Common myeloid progenitor, CD34-positive (primary cell): ENCODE measurements at regions not wholly inside any gene's neighbourhood (a gene's known extent, or its start where the extent isn't known, plus 50 kb on each side); places are given as distances from the start of the nearest gene placed in this dataset.
A peak's percentile ranks its signal among the peaks of the same experiment; 100 is the strongest.

Source experiments
- CTCF ChIA-PET: fragments of 350-600 bp; sonication (Branson Sonifier 250); formaldehyde crosslinking; loops from one replicate; lab custom pipeline; 2021; ENCODE audit warnings: antibody characterized with exemption; lab: Charles Lee
- POLR2A ChIA-PET: fragments of 350-600 bp; sonication (Branson Sonifier 250); formaldehyde crosslinking; loops from one replicate; lab custom pipeline; 2021; ENCODE audit warnings: antibody characterized with exemption; lab: Charles Lee
- DNase-seq, 3 donors: peaks; one replicate each; pipeline versions ENCODE4 v3.0.0 to v3.0.0-alpha.2; 2013
- H3K27ac ChIP-seq, 2 experiments: 1 replicate in 1 of 2; 2 replicates in 1 of 2; pipeline ENCODE4 v1.7.0; 2013; ENCODE audit warnings: inconsistent platforms in 2 of 2, low read length in 2 of 2, mild to moderate bottlenecking in 2 of 2, low read depth in 1 of 2, moderate library complexity in 1 of 2; ENCODE audit not compliant: severe bottlenecking in 2 of 2, insufficient read depth in 1 of 2, poor library complexity in 1 of 2
- H3K27me3 ChIP-seq, 5 experiments: replicated peaks in 2 of 5; 1 replicate in 3 of 5; 2 replicates in 2 of 5; pipeline versions ENCODE4 v1.6.1 to v1.7.0; 2013; ENCODE audit warnings: low read length in 4 of 5, mild to moderate bottlenecking in 2 of 5, moderate library complexity in 2 of 5, inconsistent platforms in 1 of 5; ENCODE audit not compliant: insufficient read depth in 5 of 5, control insufficient read depth in 4 of 5
- H3K36me3 ChIP-seq, 4 experiments: 1 replicate in 2 of 4; 2 replicates in 2 of 4; pipeline versions ENCODE4 v1.6.1 to v1.7.0; 2013; ENCODE audit warnings: low read length in 3 of 4, control low read depth in 1 of 4, mild to moderate bottlenecking in 1 of 4; ENCODE audit not compliant: control insufficient read depth in 4 of 4, insufficient read depth in 4 of 4
- H3K4me1 ChIP-seq, 4 experiments: 1 replicate in 3 of 4; 2 replicates in 1 of 4; pipeline versions ENCODE4 v1.6.1 to v1.7.1; 2013; ENCODE audit warnings: low read length in 3 of 4, mild to moderate bottlenecking in 3 of 4, control low read depth in 1 of 4, inconsistent platforms in 1 of 4, moderate library complexity in 1 of 4; ENCODE audit not compliant: control insufficient read depth in 4 of 4, insufficient read depth in 4 of 4; ENCODE audit errors: control extremely low read depth in 1 of 4
- H3K4me3 ChIP-seq, 7 experiments: 1 replicate in 4 of 7; 2 replicates in 3 of 7; pipeline versions ENCODE4 v1.5.1 to v1.7.0; 2013; ENCODE audit warnings: mild to moderate bottlenecking in 7 of 7, low read length in 6 of 7, moderate library complexity in 6 of 7, inconsistent platforms in 2 of 7, low read depth in 2 of 7, control low read depth in 1 of 7; ENCODE audit not compliant: insufficient read depth in 4 of 7, control insufficient read depth in 1 of 7; ENCODE audit errors: extremely low read depth in 1 of 7
- H3K9me3 ChIP-seq, 5 experiments: 1 replicate in 4 of 5; 2 replicates in 1 of 5; pipeline versions ENCODE4 v1.6.1 to v1.7.1; 2013; ENCODE audit warnings: low read length in 4 of 5, mild to moderate bottlenecking in 2 of 5, inconsistent platforms in 1 of 5, low read depth in 1 of 5, moderate library complexity in 1 of 5; ENCODE audit not compliant: control insufficient read depth in 4 of 5, insufficient read depth in 2 of 5; ENCODE audit errors: control extremely low read depth in 1 of 5
- WGBS: methylation state at CpG from one replicate; pipeline ENCODE4 v1.1.5; 2013; ENCODE audit not compliant: insufficient coverage; 5-methylcytosine and 5-hydroxymethylcytosine counted together

DNA sequence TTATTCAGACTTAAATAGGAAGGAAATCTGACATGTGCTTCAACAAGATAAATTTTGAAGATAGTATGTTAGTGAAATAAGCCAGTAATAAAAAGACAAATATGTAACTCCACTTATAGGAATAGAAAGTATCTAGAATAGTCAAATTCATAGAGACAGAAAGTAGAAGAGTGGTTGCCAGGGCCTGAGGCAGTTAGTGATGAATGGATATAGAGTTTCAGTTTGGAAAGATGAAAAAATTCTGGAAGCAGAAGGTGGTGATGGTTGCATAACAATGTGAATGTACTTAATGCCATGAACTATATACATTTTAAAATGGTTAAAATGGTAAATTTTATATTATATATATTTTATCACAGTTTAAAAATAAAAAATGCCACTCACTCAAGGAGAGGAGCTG lies 54.3 kb downstream of the HAND2 start:
- CTCF ChIA-PET: interaction anchor here (1.3 kb wide), 1 partner anchor 55 kb away, joined by 3 read pairs; no protein-coding TSS in a partner anchor

GRCh38 chr4:173469622-173470021 lies 60.4 kb downstream of the HAND2 start:
- Histone ChIP-seq H3K4me3 (no peak overlapping the region), H3K27me3 (no peaks in the 10 kb centered on the region), H3K27ac (no peak overlapping the region), H3K4me1 (no peaks in the 10 kb centered on the region), H3K9me3 (no peaks in the 10 kb centered on the region), H3K36me3 (peaks cover 0 to 2% (median 0%) of the 10 kb centered on the region in 4 experiments)
- ChIA-PET CTCF (no interaction called here), POLR2A (no interaction called here)
- no peak for DNase-seq
- WGBS: 93% methylated on average over 3 of the region's 7 CpGs

More for the DNA sequence above, 54.3 kb downstream of the HAND2 start:
- Histone ChIP-seq H3K4me1 (no peaks in the 10 kb centered on the region), H3K9me3 (no peaks in the 10 kb centered on the region), H3K4me3 (no peak overlapping the region), H3K36me3 (no peaks in the 10 kb centered on the region), H3K27ac (no peak overlapping the region), H3K27me3 (no peaks in the 10 kb centered on the region)
- DNase-seq: no peak
- POLR2A ChIA-PET: no interaction called here

- CTCF ChIA-PET: no interaction called here
- no peak overlapping the region for H3K4me3 ChIP-seq
- H3K4me1 ChIP-seq: no peaks in the 10 kb centered on the region
- no peak for DNase-seq
- H3K27ac ChIP-seq: no peak overlapping the region
- POLR2A ChIA-PET: no interaction called here
- H3K27me3 ChIP-seq: no peaks in the 10 kb centered on the region
- peaks cover 0 to 2% (median 0%) of the 10 kb centered on the region in 4 experiments for H3K36me3 ChIP-seq
- H3K9me3 ChIP-seq: no peaks in the 10 kb centered on the region
Measured at GRCh38 chr4:173468314-173468713, 61.7 kb downstream of the HAND2 start.

DNA sequence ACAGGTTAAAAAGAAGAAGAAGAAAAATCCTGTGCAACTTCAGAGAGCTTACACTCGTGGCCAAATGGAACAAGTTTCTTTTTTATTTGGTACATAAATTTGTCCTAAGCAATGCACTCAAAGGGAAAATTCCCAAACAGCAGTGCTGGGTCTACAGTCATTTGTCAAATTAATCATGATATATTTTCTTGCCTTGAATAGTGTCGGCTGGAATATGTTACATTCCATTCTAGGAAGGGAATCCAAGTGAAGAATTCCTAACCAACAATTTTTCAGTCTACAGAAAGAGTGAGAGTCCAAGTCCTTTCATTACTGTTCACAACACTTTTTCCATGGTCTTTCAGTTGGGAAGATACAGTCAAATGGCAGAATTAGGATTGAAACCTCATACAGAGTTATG lies 63.9 kb downstream of the HAND2 start:
- ChIA-PET POLR2A (no interaction called here), CTCF (no interaction called here)
- Histone ChIP-seq H3K36me3 (peaks cover 0 to 2% (median 0%) of the 10 kb centered on the region in 4 experiments), H3K4me3 (no peak overlapping the region), H3K9me3 (no peaks in the 10 kb centered on the region), H3K27me3 (no peaks in the 10 kb centered on the region), H3K4me1 (no peaks in the 10 kb centered on the region), H3K27ac (no peak overlapping the region)
- no peak for DNase-seq
- 100% methylated on average over 1 of the region's 2 CpGs for WGBS

DNA sequence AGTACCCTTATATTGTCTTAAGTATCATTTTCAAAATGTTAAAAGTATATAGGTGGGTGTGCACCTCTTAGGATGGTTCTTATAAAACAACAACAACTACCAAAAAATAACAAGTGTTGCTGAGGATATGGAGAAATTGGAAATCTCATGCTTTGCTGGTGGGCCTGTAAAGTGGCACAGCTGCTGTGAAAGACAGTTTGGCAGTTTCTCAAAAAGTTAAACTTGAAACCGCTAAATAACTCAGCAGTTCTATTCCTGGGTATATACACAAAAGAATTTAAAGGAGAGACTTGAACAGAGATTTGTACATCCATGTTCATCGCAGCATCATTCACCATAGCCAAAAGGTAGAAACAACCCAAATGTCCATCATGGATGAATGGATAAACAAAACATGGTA lies 65.5 kb downstream of the HAND2 start:
- H3K27me3 ChIP-seq: no peaks in the 10 kb centered on the region
- peaks cover 0 to 6% (median 0%) of the 10 kb centered on the region in 4 experiments for H3K36me3 ChIP-seq
- DNase-seq: no peak
- no peak overlapping the region for H3K27ac ChIP-seq
- H3K4me1 ChIP-seq: no peaks in the 10 kb centered on the region
- ChIA-PET POLR2A (no interaction called here), CTCF (no interaction called here)
- H3K9me3 ChIP-seq: no peaks in the 10 kb centered on the region
- H3K4me3 ChIP-seq: no peak overlapping the region
- WGBS: no CpG with 5 or more reads among the region's 2 CpGs

DNA sequence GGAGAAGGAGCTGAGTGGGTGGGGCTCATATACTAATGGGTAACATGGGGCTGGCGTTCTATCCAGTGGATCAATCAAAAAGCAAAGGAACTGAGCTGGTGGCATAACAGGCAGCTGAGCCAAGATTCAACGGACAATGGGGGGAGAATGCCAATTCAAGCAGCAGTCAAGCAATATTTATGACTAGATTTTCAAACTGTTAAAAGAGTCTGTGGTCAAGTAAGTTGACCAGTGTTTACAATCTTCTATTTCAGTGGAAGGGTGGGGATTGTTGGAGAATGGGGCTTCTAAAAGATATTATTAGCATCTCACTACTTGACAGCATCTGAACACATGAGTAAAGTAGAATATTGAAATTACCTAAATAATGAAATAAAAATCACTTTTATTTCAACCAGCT lies 64.9 kb upstream of the SCRG1 start:
- Histone ChIP-seq H3K27ac (no peak overlapping the region), H3K4me1 (no peaks in the 10 kb centered on the region), H3K4me3 (no peak overlapping the region), H3K36me3 (peaks cover 0 to 6% (median 0%) of the 10 kb centered on the region in 4 experiments), H3K27me3 (no peaks in the 10 kb centered on the region), H3K9me3 (no peaks in the 10 kb centered on the region)
- ChIA-PET CTCF (interaction anchor here (0.7 to 1.1 kb wide), 2 partner anchors 8 to 9 kb away, joined by 3 read pairs; no protein-coding TSS in a partner anchor), POLR2A (no interaction called here)
- 83% methylated on average over 2 of the region's 2 CpGs for WGBS
- no peak for DNase-seq

- Histone ChIP-seq H3K4me1 (no peaks in the 10 kb centered on the region), H3K4me3 (no peak overlapping the region), H3K27ac (no peak overlapping the region), H3K9me3 (no peaks in the 10 kb centered on the region), H3K27me3 (no peaks in the 10 kb centered on the region), H3K36me3 (peaks cover 0 to 6% (median 0%) of the 10 kb centered on the region in 4 experiments)
- CTCF ChIA-PET: no interaction called here
- 86% methylated on average over 3 of the region's 3 CpGs for whole genome bisulfite sequencing
- peak in 2 of 3 donors; percentile 13 to 48 for DNase-seq
- POLR2A ChIA-PET: no interaction called here
Measured at GRCh38 chr4:173461170-173461569, 62.3 kb upstream of the SCRG1 start.
